Suprapubic skin (tissue), 3 donors: ENCODE measurements at regions not wholly inside any gene's neighbourhood (a gene's known extent, or its start where the extent isn't known, plus 50 kb on each side); places are given as distances from the start of the nearest gene placed in this dataset.

Source experiments
- EP300 ChIP-seq: sonication (generic); formaldehyde crosslinking; IDR thresholded peaks from one replicate; pipeline ENCODE4 v1.6.1; 2017; ENCODE audit warnings: antibody characterized with exemption
- POLR2A ChIP-seq, 2 donors: fragments of 450-650 bp; IDR thresholded peaks; one replicate each; pipeline ENCODE4 v1.6.1; 2017; ENCODE audit warnings: antibody characterized with exemption in 2 of 2, mild to moderate bottlenecking in 2 of 2, moderate library complexity in 2 of 2
- TF ChIP-seq, protein P1 (sequence below), 2 donors: fragments of 200-600 bp in 1 of 2; fragments of 450-650 bp in 1 of 2; sonication (generic) in 1 of 2; IDR thresholded peaks; one replicate each; pipeline ENCODE4 v1.5.1; 2016 to 2019; ENCODE audit warnings: antibody characterized with exemption in 2 of 2, mild to moderate bottlenecking in 1 of 2, moderate library complexity in 1 of 2

GRCh38 chr10:92751827-92752226 is 62.1 kb downstream of the HHEX start:
- TF ChIP-seq, protein P1, sequence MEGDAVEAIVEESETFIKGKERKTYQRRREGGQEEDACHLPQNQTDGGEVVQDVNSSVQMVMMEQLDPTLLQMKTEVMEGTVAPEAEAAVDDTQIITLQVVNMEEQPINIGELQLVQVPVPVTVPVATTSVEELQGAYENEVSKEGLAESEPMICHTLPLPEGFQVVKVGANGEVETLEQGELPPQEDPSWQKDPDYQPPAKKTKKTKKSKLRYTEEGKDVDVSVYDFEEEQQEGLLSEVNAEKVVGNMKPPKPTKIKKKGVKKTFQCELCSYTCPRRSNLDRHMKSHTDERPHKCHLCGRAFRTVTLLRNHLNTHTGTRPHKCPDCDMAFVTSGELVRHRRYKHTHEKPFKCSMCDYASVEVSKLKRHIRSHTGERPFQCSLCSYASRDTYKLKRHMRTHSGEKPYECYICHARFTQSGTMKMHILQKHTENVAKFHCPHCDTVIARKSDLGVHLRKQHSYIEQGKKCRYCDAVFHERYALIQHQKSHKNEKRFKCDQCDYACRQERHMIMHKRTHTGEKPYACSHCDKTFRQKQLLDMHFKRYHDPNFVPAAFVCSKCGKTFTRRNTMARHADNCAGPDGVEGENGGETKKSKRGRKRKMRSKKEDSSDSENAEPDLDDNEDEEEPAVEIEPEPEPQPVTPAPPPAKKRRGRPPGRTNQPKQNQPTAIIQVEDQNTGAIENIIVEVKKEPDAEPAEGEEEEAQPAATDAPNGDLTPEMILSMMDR (IDR thresholded peaks at IDR 0.05), result no peak
- TF ChIP-seq POLR2A (IDR thresholded peaks at IDR 0.05) (no peak), EP300 (no peak)
